CD14-positive monocyte (primary cell): ENCODE measurements at regions not wholly inside any gene's neighbourhood (a gene's known extent, or its start where the extent isn't known, plus 50 kb on each side); places are given as distances from the start of the nearest gene placed in this dataset.
"Not testable (repeated sequence)": the region's sequence is repeated elsewhere in the genome, so short reads cannot be mapped to it uniquely, and the experiment has no call there.

ENCODE experiments used
- DNase-seq, 3 donors: peaks; one replicate each; pipeline ENCODE4 v3.0.0-alpha.2; 2011 to 2022
- H2AFZ ChIP-seq: 2 replicates; pipeline ENCODE4 v1.6.0; 2012; ENCODE audit warnings: mild to moderate bottlenecking, low read depth, low read length, inconsistent platforms; ENCODE audit not compliant: insufficient read depth, poor library complexity, severe bottlenecking
- H3K27ac ChIP-seq, 2 donors: 1 replicate in 1 of 2; 2 replicates in 1 of 2; pipeline ENCODE4 v1.5.1; 2012 to 2013; ENCODE audit warnings: low read length in 2 of 2, control low read depth in 1 of 2, inconsistent platforms in 1 of 2, low read depth in 1 of 2, mild to moderate bottlenecking in 1 of 2
- H3K27me3 ChIP-seq, 2 donors: one replicate each; pipeline versions ENCODE4 v1.6.0 to v1.6.1; 2011 to 2013; ENCODE audit warnings: low read length in 2 of 2; ENCODE audit not compliant: control insufficient read depth in 2 of 2, insufficient read depth in 2 of 2
- H3K36me3 ChIP-seq, 2 donors: replicated peaks in 1 of 2; 1 replicate in 1 of 2; 2 replicates in 1 of 2; pipeline versions ENCODE4 v1.5.1 to v1.6.1; 2012 to 2013; ENCODE audit warnings: low read length in 2 of 2, control low read depth in 1 of 2, inconsistent platforms in 1 of 2, mild to moderate bottlenecking in 1 of 2; ENCODE audit not compliant: insufficient read depth in 2 of 2, control insufficient read depth in 1 of 2
- H3K4me1 ChIP-seq, 2 donors: 1 replicate in 1 of 2; 2 replicates in 1 of 2; pipeline versions ENCODE4 v1.5.1 to v1.6.1; 2012 to 2013; ENCODE audit warnings: low read length in 2 of 2, control low read depth in 1 of 2, inconsistent platforms in 1 of 2, mild to moderate bottlenecking in 1 of 2, moderate library complexity in 1 of 2; ENCODE audit not compliant: insufficient read depth in 2 of 2, control insufficient read depth in 1 of 2
- H3K4me2 ChIP-seq: replicated peaks from 2 replicates; pipeline ENCODE3; 2012; ENCODE audit warnings: low read length, moderate library complexity, mild to moderate bottlenecking; ENCODE audit not compliant: poor library complexity, severe bottlenecking; ENCODE audit errors: extremely low read depth
- H3K4me3 ChIP-seq, 3 experiments: fragments of 200-600 bp in 1 of 3; sonication (generic) in 1 of 3; replicated peaks in 1 of 3; 1 replicate in 2 of 3; 2 replicates in 1 of 3; pipeline ENCODE4 v1.5.1; 2011 to 2013; ENCODE audit warnings: low read length in 3 of 3, mild to moderate bottlenecking in 3 of 3, control low read depth in 2 of 3, low read depth in 2 of 3, inconsistent platforms in 1 of 3, moderate library complexity in 1 of 3
- H3K79me2 ChIP-seq: 2 replicates; pipeline ENCODE4 v1.6.0; 2012; ENCODE audit warnings: mild to moderate bottlenecking, control low read depth, inconsistent platforms, low read length, moderate library complexity; ENCODE audit not compliant: insufficient read depth
- H3K9ac ChIP-seq: 2 replicates; pipeline ENCODE4 v1.6.0; 2017; ENCODE audit warnings: low read length, mild to moderate bottlenecking; ENCODE audit not compliant: insufficient read depth, poor library complexity, severe bottlenecking
- H3K9me3 ChIP-seq, 2 donors: replicated peaks in 1 of 2; 1 replicate in 1 of 2; 2 replicates in 1 of 2; pipeline versions ENCODE4 v1.5.1 to v1.6.1; 2012 to 2013; ENCODE audit warnings: low read length in 2 of 2, control low read depth in 1 of 2; ENCODE audit not compliant: control insufficient read depth in 1 of 2, insufficient read depth in 1 of 2
- H4K20me1 ChIP-seq: 2 replicates; pipeline ENCODE4 v1.6.0; 2012; ENCODE audit warnings: mild to moderate bottlenecking, low read length, control low read depth, moderate library complexity; ENCODE audit not compliant: insufficient read depth
- H3K27ac Mint-ChIP-seq, 7 donors: one replicate each; pipeline ENCODE4 v1.8.0; 2020; ENCODE audit warnings: mild to moderate bottlenecking in 7 of 7, mixed read lengths in 7 of 7, moderate library complexity in 6 of 7, inconsistent platforms in 2 of 7
- H3K27me3 Mint-ChIP-seq, 3 donors: one replicate each; pipeline ENCODE4 v1.8.0; 2021 to 2022; ENCODE audit warnings: low read depth in 3 of 3, mild to moderate bottlenecking in 3 of 3, mixed read lengths in 3 of 3, moderate library complexity in 3 of 3, inconsistent platforms in 1 of 3
- H3K36me3 Mint-ChIP-seq, 2 donors: one replicate each; pipeline ENCODE4 v1.8.0; 2020; ENCODE audit warnings: mixed read lengths in 2 of 2, inconsistent platforms in 1 of 2, mild to moderate bottlenecking in 1 of 2
- H3K4me1 Mint-ChIP-seq: one replicate; pipeline ENCODE4 v1.8.0; 2020; ENCODE audit warnings: mild to moderate bottlenecking, mixed read lengths
- H3K4me3 Mint-ChIP-seq, 2 donors: one replicate each; pipeline ENCODE4 v1.8.0; 2020; ENCODE audit warnings: mild to moderate bottlenecking in 2 of 2, mixed read lengths in 2 of 2, moderate library complexity in 1 of 2
- H3K9me3 Mint-ChIP-seq, 7 donors: one replicate each; pipeline ENCODE4 v1.8.0; 2020 to 2022; ENCODE audit warnings: mixed read lengths in 7 of 7, mild to moderate bottlenecking in 6 of 7, moderate library complexity in 6 of 7, inconsistent platforms in 2 of 7
- WGBS: methylation state at CpG from one replicate; pipeline ENCODE4 v1.1.5; 2013; ENCODE audit warnings: missing lambda C conversion rate; ENCODE audit not compliant: insufficient coverage; 5-methylcytosine and 5-hydroxymethylcytosine counted together
- intact Hi-C, 2 donors: fragments of 100-400 bp; cut with micrococcal nuclease; formaldehyde crosslinking; loops; one replicate each; pipeline versions ENCODE4 v1.15.0 to v1.15.1; 2023
- TF ChIP-seq, protein P1 (sequence below): fragments of 200-600 bp; IDR thresholded peaks from one replicate; pipeline ENCODE4 v1.8.0; 2022; ENCODE audit warnings: antibody characterized with exemption, mild to moderate bottlenecking

DNA sequence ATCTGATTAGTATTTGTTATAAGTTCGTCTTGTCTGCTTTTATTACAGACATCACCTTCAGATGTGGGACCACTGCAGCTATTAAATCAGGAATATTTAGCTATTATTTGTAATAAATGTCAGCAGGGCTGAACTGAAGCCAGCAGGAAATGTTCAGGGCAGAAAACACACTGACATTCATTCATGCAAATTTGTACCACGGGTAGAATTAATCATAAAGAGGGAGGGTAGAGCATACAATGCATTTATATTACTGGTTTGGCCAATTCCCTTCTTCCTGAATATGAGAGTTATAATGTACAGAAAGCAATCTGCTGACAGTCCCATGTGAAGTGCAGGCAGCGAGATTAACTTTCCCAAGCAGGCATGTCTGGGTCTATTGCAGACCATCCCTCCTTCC, 117.3 kb upstream of the NUDT12 start:
- Mint-ChIP-seq H3K9me3 (peaks cover 0 to 3% (median 2%) of the 10 kb centered on the region in 7 donors), H3K36me3 (no peaks in the 10 kb centered on the region), H3K27ac (no peak overlapping the region), H3K4me1 (no peaks in the 10 kb centered on the region), H3K27me3 (peaks cover 0 to 2% (median 0%) of the 10 kb centered on the region in 3 donors), H3K4me3 (no peak overlapping the region)
- H3K27me3 ChIP-seq, result no peaks in the 10 kb centered on the region
- no peak for DNase-seq
- intact Hi-C loops, result no loop called here
- no peak overlapping the region for H3K27ac ChIP-seq
- H3K4me1 ChIP-seq, result no peaks in the 10 kb centered on the region
- H2AFZ ChIP-seq, result no peak overlapping the region
- H4K20me1 ChIP-seq, result no peaks in the 10 kb centered on the region
- WGBS, result 100% methylated on average over 1 of the region's 3 CpGs
- no peaks in the 10 kb centered on the region for H3K36me3 ChIP-seq
- no peak overlapping the region for H3K9ac ChIP-seq
- TF ChIP-seq, protein P1, sequence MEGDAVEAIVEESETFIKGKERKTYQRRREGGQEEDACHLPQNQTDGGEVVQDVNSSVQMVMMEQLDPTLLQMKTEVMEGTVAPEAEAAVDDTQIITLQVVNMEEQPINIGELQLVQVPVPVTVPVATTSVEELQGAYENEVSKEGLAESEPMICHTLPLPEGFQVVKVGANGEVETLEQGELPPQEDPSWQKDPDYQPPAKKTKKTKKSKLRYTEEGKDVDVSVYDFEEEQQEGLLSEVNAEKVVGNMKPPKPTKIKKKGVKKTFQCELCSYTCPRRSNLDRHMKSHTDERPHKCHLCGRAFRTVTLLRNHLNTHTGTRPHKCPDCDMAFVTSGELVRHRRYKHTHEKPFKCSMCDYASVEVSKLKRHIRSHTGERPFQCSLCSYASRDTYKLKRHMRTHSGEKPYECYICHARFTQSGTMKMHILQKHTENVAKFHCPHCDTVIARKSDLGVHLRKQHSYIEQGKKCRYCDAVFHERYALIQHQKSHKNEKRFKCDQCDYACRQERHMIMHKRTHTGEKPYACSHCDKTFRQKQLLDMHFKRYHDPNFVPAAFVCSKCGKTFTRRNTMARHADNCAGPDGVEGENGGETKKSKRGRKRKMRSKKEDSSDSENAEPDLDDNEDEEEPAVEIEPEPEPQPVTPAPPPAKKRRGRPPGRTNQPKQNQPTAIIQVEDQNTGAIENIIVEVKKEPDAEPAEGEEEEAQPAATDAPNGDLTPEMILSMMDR, result no peak
- H3K79me2 ChIP-seq, result no peaks in the 10 kb centered on the region
- no peak overlapping the region for H3K4me3 ChIP-seq
- H3K4me2 ChIP-seq, result no peak overlapping the region
- no peaks in the 10 kb centered on the region for H3K9me3 ChIP-seq

DNA sequence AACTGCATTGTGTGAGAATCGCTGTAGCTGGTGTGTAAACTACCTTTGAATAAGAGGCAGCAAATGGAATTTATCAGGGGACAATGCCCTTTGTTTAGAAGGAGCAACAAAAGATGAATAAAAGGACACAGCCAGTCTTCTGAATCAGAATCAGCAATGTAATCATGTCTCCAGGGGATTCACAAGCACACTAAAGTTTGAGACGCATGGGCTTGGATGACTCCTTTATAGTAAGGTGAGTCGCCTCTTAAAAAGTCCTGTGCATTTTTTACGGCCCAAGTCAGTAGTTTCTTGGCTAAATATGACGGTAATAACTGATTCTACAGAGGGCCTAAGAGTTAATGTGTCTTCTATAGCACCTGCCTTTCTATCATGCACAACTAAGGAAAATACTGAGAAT, 113.6 kb upstream of the NUDT12 start:
- H3K9me3 ChIP-seq, result not testable (repeated sequence)

More for the DNA sequence above, 113.6 kb upstream of the NUDT12 start:
- H3K27me3 Mint-ChIP-seq, H3K36me3 ChIP-seq, H3K4me1 Mint-ChIP-seq, H2AFZ ChIP-seq, DNase-seq, H3K4me3 Mint-ChIP-seq, H3K36me3 Mint-ChIP-seq, H3K27ac Mint-ChIP-seq, H4K20me1 ChIP-seq, H3K4me2 ChIP-seq, H3K9me3 Mint-ChIP-seq, H3K4me3 ChIP-seq, intact Hi-C loops, H3K27ac ChIP-seq, H3K9ac ChIP-seq, H3K4me1 ChIP-seq, H3K27me3 ChIP-seq, H3K79me2 ChIP-seq: not testable (repeated sequence)
- no CpG with 5 or more reads among the region's 5 CpGs for WGBS
